Glutamatergic neuron (in vitro differentiated cells): ENCODE measurements at regions not wholly inside any gene's neighbourhood (a gene's known extent, or its start where the extent isn't known, plus 50 kb on each side); places are given as distances from the start of the nearest gene placed in this dataset.

Source experiments
- DNase-seq: peaks from one replicate; pipeline ENCODE4 v3.0.0; 2022
- H3K27ac Mint-ChIP-seq: one replicate; pipeline ENCODE4 v1.8.0; 2020; ENCODE audit warnings: mild to moderate bottlenecking, mixed read lengths, inconsistent platforms; ENCODE audit not compliant: unreplicated experiment
- H3K27me3 Mint-ChIP-seq: one replicate; pipeline ENCODE4 v1.8.0; 2020; ENCODE audit warnings: mild to moderate bottlenecking, moderate library complexity, mixed read lengths, inconsistent platforms; ENCODE audit not compliant: unreplicated experiment
- H3K36me3 Mint-ChIP-seq: one replicate; pipeline ENCODE4 v1.8.0; 2020; ENCODE audit warnings: mild to moderate bottlenecking, mixed read lengths, inconsistent platforms; ENCODE audit not compliant: unreplicated experiment
- H3K4me1 Mint-ChIP-seq: one replicate; pipeline ENCODE4 v1.8.0; 2020; ENCODE audit warnings: mild to moderate bottlenecking, low read depth, mixed read lengths, inconsistent platforms; ENCODE audit not compliant: unreplicated experiment
- H3K4me3 Mint-ChIP-seq: one replicate; pipeline ENCODE4 v1.8.0; 2020; ENCODE audit warnings: mild to moderate bottlenecking, mixed read lengths, inconsistent platforms; ENCODE audit not compliant: unreplicated experiment
- H3K9me3 Mint-ChIP-seq: one replicate; pipeline ENCODE4 v1.8.0; 2020; ENCODE audit warnings: mild to moderate bottlenecking, moderate library complexity, mixed read lengths, inconsistent platforms; ENCODE audit not compliant: unreplicated experiment
- CTCF ChIP-seq: fragments of 200-600 bp; sonication (generic); IDR thresholded peaks from one replicate; pipeline ENCODE4 v1.5.0; 2021; ENCODE audit not compliant: partially characterized antibody, unreplicated experiment

- TF ChIP-seq CTCF, result no peak
- H3K4me3 Mint-ChIP-seq, result no peak overlapping the region
- H3K27ac Mint-ChIP-seq, result no peak overlapping the region
- H3K9me3 Mint-ChIP-seq, result no peaks in the 10 kb centered on the region
- no peak for DNase-seq
- no peaks in the 10 kb centered on the region for H3K27me3 Mint-ChIP-seq
- no peaks in the 10 kb centered on the region for H3K36me3 Mint-ChIP-seq
- H3K4me1 Mint-ChIP-seq, result peaks cover 8% of the 10 kb centered on the region
Measured at GRCh38 chr11:95599959-95600586, 189.5 kb downstream of the FAM76B start.

- no peak overlapping the region for H3K4me3 Mint-ChIP-seq
- no peak for TF ChIP-seq CTCF
- no peaks in the 10 kb centered on the region for H3K9me3 Mint-ChIP-seq
- no peak overlapping the region for H3K27ac Mint-ChIP-seq
- DNase-seq, result no peak
- no peaks in the 10 kb centered on the region for H3K36me3 Mint-ChIP-seq
- H3K27me3 Mint-ChIP-seq, result peaks cover 2% of the 10 kb centered on the region
- peaks cover 13% of the 10 kb centered on the region for H3K4me1 Mint-ChIP-seq
Measured at GRCh38 chr11:95595973-95596489, 193.6 kb downstream of the FAM76B start.

GRCh38 chr11:95595541-95595940 is 194.0 kb downstream of the FAM76B start:
- no peak overlapping the region for H3K27ac Mint-ChIP-seq
- no peaks in the 10 kb centered on the region for H3K36me3 Mint-ChIP-seq
- no peak overlapping the region for H3K4me3 Mint-ChIP-seq
- H3K27me3 Mint-ChIP-seq, result peaks cover 5% of the 10 kb centered on the region
- H3K9me3 Mint-ChIP-seq, result no peaks in the 10 kb centered on the region
- H3K4me1 Mint-ChIP-seq, result peaks cover 13% of the 10 kb centered on the region
- DNase-seq, result no peak
- no peak for TF ChIP-seq CTCF

GRCh38 chr11:95593111-95593510 is 196.5 kb downstream of the FAM76B start:
- no peak for DNase-seq
- H3K27ac Mint-ChIP-seq, result no peak overlapping the region
- H3K36me3 Mint-ChIP-seq, result no peaks in the 10 kb centered on the region
- H3K4me1 Mint-ChIP-seq, result peaks cover 12% of the 10 kb centered on the region
- no peak for TF ChIP-seq CTCF
- no peaks in the 10 kb centered on the region for H3K9me3 Mint-ChIP-seq
- no peak overlapping the region for H3K4me3 Mint-ChIP-seq
- H3K27me3 Mint-ChIP-seq, result peaks cover 5% of the 10 kb centered on the region

GRCh38 chr11:95592471-95592870 is 197.1 kb downstream of the FAM76B start:
- peaks cover 5% of the 10 kb centered on the region for H3K27me3 Mint-ChIP-seq
- TF ChIP-seq CTCF, result no peak
- peaks cover 12% of the 10 kb centered on the region for H3K4me1 Mint-ChIP-seq
- H3K9me3 Mint-ChIP-seq, result no peaks in the 10 kb centered on the region
- H3K27ac Mint-ChIP-seq, result no peak overlapping the region
- no peaks in the 10 kb centered on the region for H3K36me3 Mint-ChIP-seq
- DNase-seq, result peak; percentile 29
- no peak overlapping the region for H3K4me3 Mint-ChIP-seq
